T-cell (primary cell): ENCODE measurements at regions not wholly inside any gene's neighbourhood (a gene's known extent, or its start where the extent isn't known, plus 50 kb on each side); places are given as distances from the start of the nearest gene placed in this dataset.

Source experiments
- ATAC-seq, 4 experiments: fragments of 200-7000 bp in 3 of 4; fragments of 150-1000 bp in 1 of 4; cut with Tn5 transposase; replicated peaks in 1 of 4; 1 replicate in 3 of 4; 2 replicates in 1 of 4; pipeline ENCODE4 v1.10.0; 2021; ENCODE audit warnings: moderate library complexity in 3 of 4, mild to moderate bottlenecking in 2 of 4, moderate number of reproducible peaks in 1 of 4
- CTCF ChIA-PET, 2 donors: fragments of 300-600 bp; sonication (Branson Sonifier 250); formaldehyde crosslinking; loops; one replicate each; lab custom pipeline; 2022; ENCODE audit warnings: antibody characterized with exemption in 2 of 2; lab: Charles Lee
- POLR2A ChIA-PET, 2 donors: fragments of 300-600 bp; sonication (Branson Sonifier 250); formaldehyde crosslinking; loops; one replicate each; lab custom pipeline; 2022; ENCODE audit warnings: antibody characterized with exemption in 2 of 2; lab: Charles Lee
- DNase-seq, 35 experiments: peaks; one replicate each; pipeline versions ENCODE4 v3.0.0 to v3.0.0-alpha.2; 2013 to 2023
- H3K27ac ChIP-seq: one replicate; pipeline ENCODE4 v1.5.1; 2013; ENCODE audit warnings: low read length
- H3K27me3 ChIP-seq, 2 experiments: replicated peaks in 1 of 2; 1 replicate in 1 of 2; 2 replicates in 1 of 2; pipeline versions ENCODE4 v1.6.1 to v1.7.0; 2013; ENCODE audit warnings: low read length in 1 of 2, mixed read lengths in 1 of 2; ENCODE audit not compliant: control insufficient read depth in 2 of 2, insufficient read depth in 2 of 2; ENCODE audit errors: extremely low read depth in 1 of 2
- H3K36me3 ChIP-seq, 2 donors: 1 replicate in 1 of 2; 2 replicates in 1 of 2; pipeline versions ENCODE4 v1.6.1 to v1.7.0; 2013; ENCODE audit warnings: low read length in 1 of 2; ENCODE audit not compliant: control insufficient read depth in 2 of 2, insufficient read depth in 1 of 2; ENCODE audit errors: extremely low read depth in 1 of 2
- H3K4me1 ChIP-seq, 2 experiments: 1 replicate in 1 of 2; 2 replicates in 1 of 2; pipeline versions ENCODE4 v1.6.1 to v1.7.0; 2013; ENCODE audit warnings: low read length in 2 of 2, mixed read lengths in 1 of 2; ENCODE audit not compliant: insufficient read depth in 2 of 2, control insufficient read depth in 1 of 2; ENCODE audit errors: extremely low read depth in 1 of 2
- H3K4me3 ChIP-seq, 2 donors: 1 replicate in 1 of 2; 2 replicates in 1 of 2; pipeline versions ENCODE4 v1.5.1 to v1.7.0; 2013; ENCODE audit warnings: mild to moderate bottlenecking in 2 of 2, low read length in 1 of 2, moderate library complexity in 1 of 2; ENCODE audit not compliant: control insufficient read depth in 1 of 2; ENCODE audit errors: extremely low read depth in 1 of 2
- H3K9me3 ChIP-seq: 2 replicates; pipeline ENCODE4 v1.7.0; 2013
- H3K27ac Mint-ChIP-seq, 2 donors: one replicate each; pipeline ENCODE4 v1.8.0; 2020 to 2021; ENCODE audit warnings: mild to moderate bottlenecking in 2 of 2, mixed read lengths in 2 of 2
- H3K27me3 Mint-ChIP-seq, 2 donors: one replicate each; pipeline ENCODE4 v1.8.0; 2021 to 2022; ENCODE audit warnings: mixed read lengths in 2 of 2
- H3K36me3 Mint-ChIP-seq: one replicate; pipeline ENCODE4 v1.8.0; 2021; ENCODE audit warnings: mixed read lengths
- H3K4me1 Mint-ChIP-seq, 3 donors: one replicate each; pipeline ENCODE4 v1.8.0; 2020 to 2022; ENCODE audit warnings: mixed read lengths in 3 of 3, mild to moderate bottlenecking in 1 of 3
- H3K4me3 Mint-ChIP-seq, 3 donors: one replicate each; pipeline ENCODE4 v1.8.0; 2020 to 2022; ENCODE audit warnings: mild to moderate bottlenecking in 3 of 3, mixed read lengths in 3 of 3, moderate library complexity in 3 of 3
- H3K9me3 Mint-ChIP-seq, 3 donors: one replicate each; pipeline ENCODE4 v1.8.0; 2020 to 2022; ENCODE audit warnings: mixed read lengths in 3 of 3
- WGBS: methylation state at CpG from one replicate; pipeline ENCODE4 v1.1.5; 2013; ENCODE audit warnings: missing lambda C conversion rate; ENCODE audit not compliant: insufficient coverage; 5-methylcytosine and 5-hydroxymethylcytosine counted together

- H3K9me3 ChIP-seq = no peaks in the 10 kb centered on the region
- no peak for ATAC-seq
- H3K36me3 ChIP-seq = no peaks in the 10 kb centered on the region
- H3K4me3 Mint-ChIP-seq = no peak overlapping the region
- H3K4me1 ChIP-seq = no peaks in the 10 kb centered on the region
- DNase-seq = no peak
- no peak overlapping the region for H3K27ac Mint-ChIP-seq
- no peaks in the 10 kb centered on the region for H3K27me3 Mint-ChIP-seq
- no peak overlapping the region for H3K4me3 ChIP-seq
- CTCF ChIA-PET = no interaction called here
- no peaks in the 10 kb centered on the region for H3K4me1 Mint-ChIP-seq
- H3K27ac ChIP-seq = no peak overlapping the region
- peaks cover 5 to 6% (median 6%) of the 10 kb centered on the region in 3 donors for H3K9me3 Mint-ChIP-seq
- peaks cover 4% of the 10 kb centered on the region for H3K36me3 Mint-ChIP-seq
- POLR2A ChIA-PET = no interaction called here
- 100% methylated on average over 2 of the region's 9 CpGs for WGBS
- H3K27me3 ChIP-seq = no peaks in the 10 kb centered on the region
Measured at GRCh38 chr4:11529625-11530201, 101.0 kb upstream of the HS3ST1 start.

GRCh38 chr4:11525085-11525484 is 96.4 kb upstream of the HS3ST1 start:
- Mint-ChIP-seq H3K36me3 (no peaks in the 10 kb centered on the region), H3K4me1 (peaks cover 0 to under 1% (median 0%) of the 10 kb centered on the region in 3 donors), H3K27me3 (no peaks in the 10 kb centered on the region), H3K27ac (no peak overlapping the region), H3K9me3 (no peaks in the 10 kb centered on the region), H3K4me3 (no peak overlapping the region)
- no peaks in the 10 kb centered on the region for H3K4me1 ChIP-seq
- H3K36me3 ChIP-seq = no peaks in the 10 kb centered on the region
- ChIA-PET CTCF (no interaction called here), POLR2A (no interaction called here)
- no CpG with 5 or more reads among the region's 1 CpG for WGBS
- ATAC-seq (no peak), DNase-seq (no peak)
- no peak overlapping the region for H3K27ac ChIP-seq
- H3K9me3 ChIP-seq = no peaks in the 10 kb centered on the region
- no peaks in the 10 kb centered on the region for H3K27me3 ChIP-seq
- no peak overlapping the region for H3K4me3 ChIP-seq

GRCh38 chr4:11518754-11519153 is 90.1 kb upstream of the HS3ST1 start:
- Mint-ChIP-seq H3K4me1 (peaks cover 0 to 11% (median 0%) of the 10 kb centered on the region in 3 donors), H3K36me3 (no peaks in the 10 kb centered on the region), H3K27ac (no peak overlapping the region), H3K4me3 (no peak overlapping the region), H3K9me3 (peaks cover 0 to 5% (median 0%) of the 10 kb centered on the region in 3 donors), H3K27me3 (peaks cover 0 to 2% of the 10 kb centered on the region in 2 donors)
- Histone ChIP-seq H3K27ac (no peak overlapping the region), H3K9me3 (no peaks in the 10 kb centered on the region), H3K4me1 (no peaks in the 10 kb centered on the region), H3K27me3 (no peaks in the 10 kb centered on the region), H3K36me3 (no peaks in the 10 kb centered on the region), H3K4me3 (no peak overlapping the region)
- DNase-seq (no peak), ATAC-seq (no peak)
- POLR2A ChIA-PET = no interaction called here
- WGBS = no CpG with 5 or more reads among the region's 1 CpG
- CTCF ChIA-PET = no interaction called here

GRCh38 chr4:11514779-11515419 is 86.2 kb upstream of the HS3ST1 start:
- Mint-ChIP-seq H3K36me3 (no peaks in the 10 kb centered on the region), H3K27me3 (peaks cover 2 to 6% of the 10 kb centered on the region in 2 donors), H3K9me3 (peaks cover 0 to 4% (median 0%) of the 10 kb centered on the region in 3 donors), H3K4me3 (no peak overlapping the region), H3K27ac (no peak overlapping the region), H3K4me1 (peaks cover 0 to 8% (median 0%) of the 10 kb centered on the region in 3 donors)
- Histone ChIP-seq H3K27me3 (no peaks in the 10 kb centered on the region), H3K4me3 (no peak overlapping the region), H3K9me3 (no peaks in the 10 kb centered on the region), H3K4me1 (no peaks in the 10 kb centered on the region), H3K27ac (no peak overlapping the region), H3K36me3 (no peaks in the 10 kb centered on the region)
- WGBS = 60% methylated on average over 3 of the region's 11 CpGs
- no peak for DNase-seq
- CTCF ChIA-PET = no interaction called here
- ATAC-seq = no peak
- POLR2A ChIA-PET = no interaction called here

- Mint-ChIP-seq H3K9me3 (no peaks in the 10 kb centered on the region), H3K27me3 (peaks cover 5 to 6% of the 10 kb centered on the region in 2 donors), H3K4me1 (no peaks in the 10 kb centered on the region), H3K4me3 (no peak overlapping the region), H3K36me3 (no peaks in the 10 kb centered on the region), H3K27ac (no peak overlapping the region)
- ATAC-seq = no peak
- 78% methylated on average over 1 of the region's 3 CpGs for WGBS
- Histone ChIP-seq H3K27me3 (no peaks in the 10 kb centered on the region), H3K36me3 (no peaks in the 10 kb centered on the region), H3K27ac (no peak overlapping the region), H3K9me3 (no peaks in the 10 kb centered on the region), H3K4me3 (no peak overlapping the region), H3K4me1 (no peaks in the 10 kb centered on the region)
- ChIA-PET CTCF (no interaction called here), POLR2A (no interaction called here)
- DNase-seq = no peak
Measured at GRCh38 chr4:11514003-11514402, 85.3 kb upstream of the HS3ST1 start.

GRCh38 chr4:11512871-11513270 is 84.2 kb upstream of the HS3ST1 start:
- ATAC-seq (no peak), DNase-seq (no peak)
- Histone ChIP-seq H3K4me1 (no peaks in the 10 kb centered on the region), H3K27me3 (no peaks in the 10 kb centered on the region), H3K4me3 (no peak overlapping the region), H3K9me3 (no peaks in the 10 kb centered on the region), H3K36me3 (no peaks in the 10 kb centered on the region), H3K27ac (no peak overlapping the region)
- peaks cover 5 to 6% of the 10 kb centered on the region in 2 donors for H3K27me3 Mint-ChIP-seq
- H3K9me3 Mint-ChIP-seq = no peaks in the 10 kb centered on the region
- H3K4me3 Mint-ChIP-seq = no peak overlapping the region
- POLR2A ChIA-PET = interaction anchor here in 1 of 2 donors (0.5 to 0.6 kb wide), 2 partner anchors 23 to 40 kb away, joined by 3 to 4 read pairs; no protein-coding TSS in a partner anchor
- no peaks in the 10 kb centered on the region for H3K4me1 Mint-ChIP-seq
- no CpG with 5 or more reads among the region's 1 CpG for WGBS
- no peak overlapping the region for H3K27ac Mint-ChIP-seq
- H3K36me3 Mint-ChIP-seq = no peaks in the 10 kb centered on the region
- CTCF ChIA-PET = no interaction called here
